Hypothalamus (tissue), 51 donors: ENCODE measurements at regions not wholly inside any gene's neighbourhood (a gene's known extent, or its start where the extent isn't known, plus 50 kb on each side); places are given as distances from the start of the nearest gene placed in this dataset.
"Not testable (repeated sequence)": the region's sequence is repeated elsewhere in the genome, so short reads cannot be mapped to it uniquely, and the experiment has no call there.

Experiments used
- DNase-seq, 51 donors: peaks; one replicate each; lab custom pipeline; 2025; lab: John Stamatoyannopoulos, UW

- DNase-seq: no peak
Measured at GRCh38 chr13:64675255-64675892, 2554.8 kb downstream of the PCDH9 start.

- no peak for DNase-seq
Measured at GRCh38 chr13:64674126-64674525, 2556.0 kb downstream of the PCDH9 start.

- no peak for DNase-seq
Measured at GRCh38 chr13:64672751-64673150, 2557.4 kb downstream of the PCDH9 start.

- DNase-seq: no peak
Measured at GRCh38 chr13:64662887-64663593, 2567.1 kb downstream of the PCDH9 start.

- DNase-seq: no peak
Measured at GRCh38 chr13:64648293-64648692, 2581.8 kb downstream of the PCDH9 start.

- DNase-seq: no peak
Measured at GRCh38 chr13:64643066-64643465, 2587.1 kb downstream of the PCDH9 start.

- DNase-seq: no peak
Measured at GRCh38 chr13:64640002-64640401, 2590.1 kb downstream of the PCDH9 start.

- no peak for DNase-seq
Measured at GRCh38 chr13:64639206-64639605, 2590.9 kb downstream of the PCDH9 start.

GRCh38 chr13:64633948-64634347 is 2596.2 kb downstream of the PCDH9 start:
- DNase-seq: no peak

GRCh38 chr13:64627654-64628053 is 2602.5 kb downstream of the PCDH9 start:
- no peak for DNase-seq

GRCh38 chr13:64626105-64626504 is 2604.0 kb downstream of the PCDH9 start:
- no peak for DNase-seq

GRCh38 chr13:64617231-64617630 is 2612.9 kb downstream of the PCDH9 start:
- no peak for DNase-seq

GRCh38 chr13:64591971-64592370 is 2638.2 kb downstream of the PCDH9 start:
- no peak for DNase-seq

- no peak for DNase-seq
Measured at GRCh38 chr13:64579331-64579730, 2650.8 kb downstream of the PCDH9 start.

GRCh38 chr13:64568748-64569147 is 2661.4 kb downstream of the PCDH9 start:
- DNase-seq: no peak

GRCh38 chr13:64558031-64558430 is 2672.1 kb downstream of the PCDH9 start:
- DNase-seq: not testable (repeated sequence)

- no peak for DNase-seq
Measured at GRCh38 chr13:64556376-64556775, 2673.8 kb downstream of the PCDH9 start.

GRCh38 chr13:64553411-64554129 is 2676.6 kb downstream of the PCDH9 start:
- no peak for DNase-seq

- DNase-seq: no peak
Measured at GRCh38 chr13:64551755-64552154, 2678.4 kb downstream of the PCDH9 start.

GRCh38 chr13:64546371-64546770 is 2683.8 kb downstream of the PCDH9 start:
- DNase-seq: no peak

GRCh38 chr13:64540976-64541375 is 2689.2 kb downstream of the PCDH9 start:
- DNase-seq: no peak

GRCh38 chr13:64540468-64540867 is 2689.7 kb downstream of the PCDH9 start:
- no peak for DNase-seq
